OCI-LY3 (cell line): ENCODE measurements at regions not wholly inside any gene's neighbourhood (a gene's known extent, or its start where the extent isn't known, plus 50 kb on each side); places are given as distances from the start of the nearest gene placed in this dataset.

Experiments
- CTCF ChIP-seq: fragments of 200-600, 300-600 bp; sonication (generic); IDR thresholded peaks from 2 replicates; pipeline ENCODE4 v1.5.1; 2014; ENCODE audit warnings: antibody characterized with exemption, low read length, low read depth
- EZH2phosphoT487 ChIP-seq: fragments of 200-600 bp; shearing (Covaris generic); IDR thresholded peaks from 2 replicates; pipeline ENCODE4 v1.6.1; 2018; ENCODE audit warnings: antibody characterized with exemption, mixed run types, low read depth

DNA sequence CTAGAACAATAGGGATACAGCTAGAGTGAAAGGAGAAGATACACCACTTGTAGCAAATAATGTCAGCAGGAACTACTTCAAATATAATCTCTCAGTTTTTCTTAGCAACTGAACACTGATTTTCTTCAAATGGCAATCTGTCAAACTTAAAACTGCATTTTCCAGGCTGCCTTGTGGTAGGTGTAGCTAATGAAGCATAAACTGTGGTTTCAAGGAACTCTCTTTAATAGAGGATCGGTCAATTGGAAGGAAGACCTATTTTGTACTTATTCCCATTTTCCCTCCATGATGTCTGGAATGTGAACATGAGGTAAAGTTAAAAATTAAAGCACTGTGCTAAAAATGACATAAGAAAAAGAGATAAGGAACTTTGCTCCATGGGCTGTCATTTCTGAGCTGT is 1261.9 kb downstream of the PCDH17 start:
- TF ChIP-seq CTCF (no peak), EZH2phosphoT487 (no peak)
